NCI-H2196 (cell line): ENCODE measurements at regions not wholly inside any gene's neighbourhood (a gene's known extent, or its start where the extent isn't known, plus 50 kb on each side); places are given as distances from the start of the nearest gene placed in this dataset.
"Not testable (repeated sequence)": the region's sequence is repeated elsewhere in the genome, so short reads cannot be mapped to it uniquely, and the experiment has no call there.

ENCODE experiments used
- DNase-seq: peaks from one replicate; lab custom pipeline; 2025; ENCODE audit not compliant: unreplicated experiment; lab: John Stamatoyannopoulos, UW

DNA sequence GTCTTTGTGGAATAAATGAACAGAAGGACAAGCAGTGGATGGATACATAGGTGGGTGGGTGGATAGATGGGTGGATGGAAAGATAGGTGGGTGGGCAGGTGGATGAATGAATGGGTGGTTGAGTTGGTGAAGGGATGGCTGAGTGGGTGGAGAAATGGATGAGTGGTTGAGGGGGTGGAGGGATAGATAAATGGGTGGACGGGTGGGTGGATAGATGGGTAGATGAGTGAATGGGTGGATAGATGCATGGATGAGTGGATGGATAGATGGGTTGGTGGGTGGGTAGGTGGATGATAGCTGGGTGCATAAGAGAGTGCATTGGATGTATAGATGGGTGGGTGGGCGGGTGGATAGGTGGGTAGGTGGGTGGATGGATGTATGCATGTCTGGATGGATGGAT is 63.5 kb downstream of the UNC93B1 start:
- DNase-seq = not testable (repeated sequence)

DNA sequence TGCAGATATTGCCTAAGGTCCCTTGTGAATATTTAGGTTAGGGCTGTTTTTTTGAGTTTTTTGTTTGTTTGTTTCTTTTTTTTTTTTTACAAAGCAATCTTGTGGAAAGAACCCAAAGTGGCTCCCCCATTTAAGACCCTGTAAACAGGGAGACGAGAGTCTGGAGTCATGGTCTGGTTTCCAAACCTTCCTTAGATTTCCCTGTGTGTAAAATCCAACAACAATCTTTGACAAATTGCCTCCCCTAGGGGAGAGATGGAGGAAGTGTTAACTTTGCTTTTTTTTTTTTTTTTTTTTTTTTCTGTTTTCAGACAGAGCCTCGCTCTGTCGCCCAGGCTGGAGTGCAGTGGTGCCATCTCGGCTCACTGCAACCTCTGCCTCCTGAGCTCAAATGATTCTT is 64.9 kb downstream of the UNC93B1 start:
- not testable (repeated sequence) for DNase-seq

DNA sequence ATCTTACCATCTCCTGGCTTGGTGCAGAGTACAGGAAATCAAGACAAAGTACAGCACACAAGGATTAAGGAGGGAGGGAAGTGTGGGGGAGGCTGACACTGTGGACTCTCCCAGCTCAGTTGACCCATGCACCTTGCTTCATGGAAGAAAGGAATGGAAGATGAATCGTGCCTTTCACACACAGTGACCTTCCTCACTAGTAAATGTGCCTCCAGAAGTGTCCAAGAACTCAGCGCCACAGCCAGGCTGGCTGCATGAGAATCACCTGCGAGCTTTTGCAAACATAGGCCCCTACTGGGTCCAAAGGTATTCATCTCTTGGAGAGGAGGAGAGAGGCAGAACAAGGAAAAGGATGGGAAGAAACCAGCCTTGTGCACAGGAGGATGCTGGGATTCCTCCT is 65.5 kb downstream of the UNC93B1 start:
- not testable (repeated sequence) for DNase-seq

DNA sequence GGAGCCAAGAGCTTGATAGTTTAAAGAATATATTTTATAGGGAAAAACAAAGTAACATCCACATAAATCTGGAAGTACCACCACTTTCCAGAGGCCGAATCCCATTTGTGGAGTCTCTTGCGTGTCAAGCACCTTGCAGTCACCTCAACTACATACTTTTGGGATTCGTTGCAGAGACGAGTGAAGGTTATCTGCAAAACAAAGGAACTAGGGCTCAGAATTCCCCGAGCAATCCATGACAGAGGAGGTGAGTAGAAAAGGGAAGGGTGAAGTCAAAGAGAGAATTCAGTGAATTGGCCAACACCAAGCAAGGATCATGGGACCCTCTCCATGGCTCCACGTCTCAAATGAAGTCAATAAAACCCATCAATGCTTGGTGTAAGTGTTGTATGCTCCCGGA is 80.3 kb downstream of the UNC93B1 start:
- DNase-seq = not testable (repeated sequence)

DNA sequence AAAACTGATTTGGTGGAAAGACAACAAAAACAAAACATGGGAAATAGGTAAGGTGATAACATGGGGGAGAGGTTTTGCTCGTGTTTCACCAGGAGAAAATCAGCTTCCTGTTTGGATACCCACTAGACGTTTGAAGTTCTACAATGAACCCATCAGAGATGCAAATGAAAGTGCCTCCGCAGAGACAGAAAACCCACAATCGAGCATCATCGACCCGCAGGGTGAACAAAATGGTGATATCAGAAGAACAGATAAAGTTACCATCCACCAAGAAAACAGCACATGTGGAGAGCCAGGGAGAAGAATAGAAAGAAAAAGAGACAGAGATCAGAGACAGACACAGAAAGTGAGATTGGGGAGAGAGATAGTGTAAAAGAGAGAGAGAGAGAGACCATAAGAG is 83.4 kb downstream of the UNC93B1 start:
- not testable (repeated sequence) for DNase-seq

DNA sequence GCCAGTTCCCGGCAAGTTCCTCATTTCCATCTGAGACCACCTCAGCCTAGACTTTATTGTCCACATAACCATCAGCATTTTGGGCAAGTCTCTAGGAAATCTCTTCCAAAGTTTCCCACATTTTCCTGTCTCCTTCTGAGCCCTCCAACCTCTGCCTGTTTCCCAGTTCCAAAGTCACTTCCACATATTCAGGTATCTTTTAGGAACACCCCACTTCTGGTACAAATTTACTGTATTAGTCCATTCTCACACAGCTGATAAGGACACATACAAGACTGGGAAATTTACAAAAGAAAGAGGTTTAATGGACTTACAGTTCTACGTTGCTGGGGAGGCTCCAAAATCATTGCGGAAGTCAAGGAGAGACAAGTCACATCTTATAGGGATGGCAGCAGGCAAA is 91.7 kb downstream of the UNC93B1 start:
- not testable (repeated sequence) for DNase-seq

DNA sequence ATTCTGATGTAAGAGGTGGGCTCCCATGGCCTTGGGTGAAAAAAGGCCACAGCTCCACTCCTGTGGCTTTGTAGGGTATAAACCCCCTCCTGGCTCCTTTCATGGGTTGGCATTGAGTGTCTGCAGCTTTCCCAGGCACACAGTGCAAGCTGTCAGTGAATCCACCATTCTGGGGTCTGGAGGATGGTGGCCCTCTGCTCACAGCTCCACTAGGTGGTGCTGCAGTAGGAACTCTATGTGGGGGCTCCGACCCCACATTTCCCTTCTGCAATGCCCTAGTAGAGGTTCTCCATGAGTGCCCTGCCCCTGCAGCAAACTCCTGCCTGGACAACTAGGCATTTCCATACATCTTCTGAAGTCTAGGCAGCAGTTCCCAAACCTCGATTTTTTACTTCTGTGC is 92.7 kb downstream of the UNC93B1 start:
- not testable (repeated sequence) for DNase-seq

DNA sequence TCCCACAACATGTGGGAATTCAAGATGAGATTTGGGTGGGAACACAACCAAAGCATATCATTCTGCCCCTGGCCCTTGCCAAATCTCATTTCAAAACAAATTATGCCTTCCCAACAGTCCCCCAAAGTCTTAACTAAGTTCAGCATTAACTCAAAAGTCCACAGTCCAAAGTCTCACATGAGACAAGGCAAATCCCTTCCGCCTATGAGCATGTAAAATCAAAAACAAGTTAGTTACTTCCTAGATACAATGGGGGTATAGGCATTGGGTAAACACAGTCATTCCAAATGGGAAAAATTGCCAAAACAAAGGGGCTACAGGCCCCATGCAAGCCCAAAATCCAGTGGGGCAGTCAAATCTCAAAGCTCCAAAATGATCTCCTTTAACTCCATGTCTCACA is 93.1 kb downstream of the UNC93B1 start:
- DNase-seq = not testable (repeated sequence)

DNA sequence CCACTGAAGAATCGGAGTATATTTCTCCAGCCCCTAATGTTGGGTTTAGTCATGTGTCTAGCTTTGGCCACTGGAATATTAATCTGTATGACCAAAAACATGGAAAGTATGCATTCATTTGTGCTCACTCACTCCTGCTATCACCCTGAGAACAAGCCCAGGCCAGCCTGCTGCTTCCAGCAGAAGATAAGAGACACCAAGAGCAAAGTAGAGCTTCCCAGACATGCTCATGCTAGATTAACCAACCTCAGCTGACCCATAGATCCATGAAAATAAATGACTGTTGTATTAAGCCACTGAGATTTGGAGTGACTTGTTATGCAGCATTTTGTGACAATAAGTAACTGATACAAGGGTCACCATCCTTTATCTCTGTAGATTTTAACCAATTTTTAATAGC is 96.9 kb downstream of the UNC93B1 start:
- DNase-seq = not testable (repeated sequence)

DNA sequence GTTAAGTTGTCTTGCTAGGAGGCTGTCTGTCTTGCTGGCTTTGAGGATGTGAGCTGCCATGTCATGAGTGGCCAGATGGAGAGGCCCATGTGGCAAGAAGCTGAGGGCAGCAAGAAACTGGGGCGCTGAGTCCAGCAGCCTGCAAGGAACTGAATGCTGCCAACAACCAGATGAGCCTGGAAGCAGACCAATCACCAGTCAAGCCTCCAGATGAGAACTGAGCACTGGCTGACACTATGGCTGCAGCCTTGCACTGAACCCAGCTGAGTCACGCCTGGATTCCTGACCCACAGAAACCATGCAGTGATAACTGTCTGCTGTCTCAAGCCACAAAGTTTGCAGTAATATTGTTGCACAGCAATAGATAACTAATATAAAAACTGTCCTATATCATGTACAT is 104.4 kb downstream of the UNC93B1 start:
- DNase-seq = not testable (repeated sequence)

DNA sequence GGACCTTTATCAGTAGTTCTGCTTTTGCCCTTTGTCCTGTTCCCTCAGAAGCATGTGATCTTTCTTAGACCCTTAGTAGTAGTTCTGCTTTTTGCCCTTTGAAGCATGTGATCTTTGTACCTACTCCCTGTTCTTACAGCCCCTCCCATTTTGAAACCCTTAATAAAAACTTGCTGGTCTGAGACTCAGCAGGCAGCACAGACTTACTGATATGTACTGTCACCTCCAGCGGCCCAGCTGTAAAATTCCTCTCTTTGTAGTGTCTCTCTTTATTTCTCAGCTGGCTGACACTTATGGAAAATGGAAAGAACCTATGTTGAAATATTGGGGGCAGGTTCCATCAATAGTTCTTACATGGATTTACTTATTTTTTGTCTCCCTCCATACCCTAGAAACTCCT is 110.4 kb downstream of the UNC93B1 start:
- DNase-seq = not testable (repeated sequence)

DNA sequence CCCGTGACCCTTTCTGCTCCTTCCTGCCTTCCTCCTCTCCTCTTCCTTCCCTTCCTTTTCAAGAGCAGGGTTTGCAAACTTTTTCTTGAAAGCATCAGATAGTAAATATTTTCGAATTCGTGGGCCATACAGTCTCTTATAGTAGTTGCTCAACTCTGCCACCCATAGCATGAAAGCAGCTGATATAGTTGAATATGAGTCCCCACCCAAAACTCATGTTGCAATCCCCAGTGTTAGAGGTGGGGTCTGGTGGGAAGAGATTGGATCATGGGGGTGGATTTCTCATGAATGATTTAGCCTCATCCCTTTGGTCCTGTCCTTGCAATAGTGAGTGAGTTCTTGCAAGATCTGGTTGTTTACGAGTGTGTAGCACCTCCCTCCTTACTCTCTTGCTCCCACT is 114.3 kb downstream of the UNC93B1 start:
- DNase-seq = not testable (repeated sequence)

DNA sequence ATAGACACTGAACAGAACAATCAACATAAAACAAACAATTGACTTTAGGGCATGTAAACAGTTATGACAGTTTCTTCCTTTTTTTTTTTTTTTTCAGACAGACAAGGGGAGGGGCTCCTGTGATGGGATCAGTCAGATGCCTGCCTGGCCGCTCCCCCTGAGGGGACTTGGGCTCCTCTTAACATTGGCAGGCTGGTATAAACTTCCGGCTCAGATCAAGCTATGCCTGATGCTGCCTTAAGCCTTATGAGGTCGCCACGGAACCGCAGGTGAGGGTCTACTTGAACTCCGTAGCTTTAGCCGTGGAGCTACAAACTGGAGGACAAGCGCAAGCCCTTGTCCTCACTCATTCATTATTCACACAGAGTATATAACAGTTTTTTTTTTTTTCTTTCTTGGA is 115.8 kb downstream of the UNC93B1 start:
- DNase-seq = not testable (repeated sequence)

DNA sequence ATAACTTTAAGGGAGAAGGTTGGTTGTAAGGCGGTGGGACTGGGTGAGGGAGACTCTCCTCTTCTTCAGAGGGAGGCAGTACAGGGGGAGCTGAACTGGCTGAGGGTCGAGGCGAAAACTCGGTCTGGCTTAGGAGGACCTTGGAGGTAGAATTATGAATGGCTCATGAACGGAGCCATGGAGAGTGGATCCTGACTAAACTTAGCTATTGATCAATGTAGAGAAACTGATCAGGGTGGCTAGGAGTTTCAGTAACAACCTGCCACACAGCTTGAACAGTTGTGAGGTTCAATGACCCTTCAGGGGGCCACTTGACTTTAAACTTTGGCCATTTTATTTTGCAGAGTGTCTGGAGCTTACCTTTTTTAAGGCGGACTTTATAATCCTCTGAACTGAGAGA is 117.2 kb downstream of the UNC93B1 start:
- DNase-seq = not testable (repeated sequence)

DNA sequence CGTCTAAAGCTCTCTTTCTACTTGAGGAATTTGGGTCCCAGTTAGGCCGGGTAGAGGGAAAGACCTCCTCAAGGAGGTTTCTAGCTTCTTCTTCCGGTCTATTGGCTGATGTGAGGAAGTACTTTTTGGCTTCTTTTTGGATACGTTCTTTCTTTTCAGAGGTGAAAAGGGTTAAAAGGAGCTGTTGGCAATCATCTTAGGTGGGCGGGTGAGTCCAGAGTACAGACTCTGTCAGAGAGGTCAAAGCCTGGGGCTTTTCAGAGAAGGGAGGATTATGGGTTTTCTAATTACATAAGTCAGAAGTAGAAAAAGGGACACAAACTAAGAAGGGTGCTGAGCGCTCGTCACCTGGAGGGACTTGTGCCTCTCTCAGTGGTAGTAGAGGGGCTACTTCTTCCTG is 117.7 kb downstream of the UNC93B1 start:
- DNase-seq = not testable (repeated sequence)

DNA sequence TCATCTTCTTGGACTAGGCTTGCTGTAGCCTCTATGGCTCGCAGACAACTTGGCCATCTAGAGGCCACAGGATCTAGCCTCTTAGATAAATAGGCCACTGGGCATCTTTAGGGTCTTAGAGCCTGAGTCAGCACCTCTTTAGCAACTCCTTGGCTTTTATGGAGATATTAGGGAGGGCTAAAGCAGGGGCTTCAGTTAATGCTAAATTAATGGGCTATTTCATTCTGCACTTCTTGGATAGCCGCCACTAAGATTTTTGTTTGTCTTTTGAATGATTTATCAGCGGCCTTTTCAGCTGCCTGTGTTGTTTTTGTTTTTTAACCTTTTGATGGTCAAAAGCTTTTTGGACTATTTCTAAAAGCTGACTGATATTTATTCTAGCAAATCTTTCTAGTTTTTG is 118.3 kb downstream of the UNC93B1 start:
- not testable (repeated sequence) for DNase-seq

DNA sequence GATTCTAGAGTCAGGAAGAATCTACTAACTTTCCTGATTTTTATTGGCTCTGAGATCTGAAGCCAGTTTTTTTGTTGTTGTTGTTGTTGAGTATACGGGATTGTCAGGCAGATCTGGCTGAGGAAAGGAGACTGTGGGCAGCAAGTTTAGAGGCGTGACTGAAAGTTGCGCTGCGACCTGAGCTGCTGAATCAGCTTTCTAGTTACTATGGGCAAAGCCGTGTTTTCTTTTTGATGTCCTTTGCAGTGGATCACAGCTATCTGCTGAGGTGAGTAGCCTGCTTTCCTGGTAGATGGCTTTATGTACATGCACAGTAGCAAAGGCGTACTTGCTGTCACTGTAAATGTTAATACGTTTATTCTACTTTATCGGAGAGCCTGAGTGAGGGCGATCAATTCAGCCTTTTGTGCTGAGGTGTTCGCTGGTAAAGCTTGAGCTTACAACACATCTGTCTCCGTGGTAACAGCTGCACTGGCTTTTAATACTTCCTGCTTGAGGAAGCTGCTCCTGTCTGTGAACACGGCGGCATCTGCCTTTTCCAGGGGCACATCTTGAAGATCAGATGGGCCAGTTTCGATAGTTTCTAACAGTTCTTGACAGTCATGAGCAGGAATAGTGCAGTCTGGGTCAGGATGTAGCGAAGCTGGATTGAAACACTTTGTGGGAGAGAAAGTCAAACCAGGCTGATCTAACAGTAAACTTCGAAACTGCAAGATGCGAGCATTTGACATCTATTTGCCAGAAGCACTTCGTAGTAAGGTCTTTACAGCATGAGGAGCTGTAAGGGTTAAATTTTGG is 118.9 kb downstream of the UNC93B1 start:
- DNase-seq = not testable (repeated sequence)

DNA sequence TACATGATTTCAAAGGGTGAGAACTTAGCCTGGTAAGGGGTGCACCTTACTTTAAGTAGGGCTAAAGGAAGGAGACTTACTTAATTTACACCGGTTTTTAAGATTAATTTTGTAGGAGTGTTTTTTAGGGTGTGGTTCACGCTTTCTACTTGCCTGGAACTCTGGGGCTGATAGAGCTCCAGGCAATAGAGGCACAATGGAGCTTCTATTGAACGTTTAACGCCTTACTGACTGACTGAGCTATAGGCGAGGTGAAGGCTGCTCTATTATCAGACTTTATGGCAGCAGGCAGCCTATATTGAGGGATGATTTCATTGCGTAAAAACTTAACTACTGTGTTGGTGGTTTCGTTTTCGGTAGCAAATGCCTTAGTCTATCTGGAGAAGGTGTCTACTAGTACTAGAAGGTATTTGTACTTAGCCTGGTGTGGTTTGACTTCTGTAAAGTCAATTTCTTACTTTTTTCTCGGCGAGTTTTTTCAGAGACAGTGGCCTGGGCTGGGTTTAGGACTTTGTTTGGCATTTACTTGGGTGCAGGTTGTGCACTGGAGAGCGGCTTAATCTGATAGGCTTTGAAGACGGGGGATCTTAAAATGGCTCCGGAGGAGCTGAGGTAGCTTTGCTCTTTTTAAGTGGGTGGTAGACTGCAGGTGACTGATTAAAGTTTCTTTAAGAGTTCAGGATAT is 119.7 kb downstream of the UNC93B1 start:
- DNase-seq = not testable (repeated sequence)

DNA sequence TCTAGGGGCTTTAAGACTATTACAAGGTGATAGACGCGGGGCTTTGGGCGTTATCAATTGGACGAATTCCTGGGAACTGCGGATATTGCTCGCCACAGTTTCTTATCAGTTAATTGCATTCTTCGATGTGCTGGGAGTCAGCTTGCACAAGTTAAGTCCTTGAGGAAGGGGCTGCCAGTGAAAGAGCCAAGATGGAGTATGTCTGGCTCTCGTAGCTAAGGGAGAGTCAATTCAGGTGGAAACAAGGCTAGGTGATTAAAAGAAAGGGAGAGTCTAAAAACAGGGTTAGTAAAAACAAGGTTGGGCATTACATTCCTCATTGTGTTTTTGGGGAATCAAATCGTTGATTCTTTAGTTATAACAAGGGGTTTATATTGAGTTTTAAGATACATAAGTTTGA is 121.6 kb downstream of the UNC93B1 start:
- DNase-seq = not testable (repeated sequence)

DNA sequence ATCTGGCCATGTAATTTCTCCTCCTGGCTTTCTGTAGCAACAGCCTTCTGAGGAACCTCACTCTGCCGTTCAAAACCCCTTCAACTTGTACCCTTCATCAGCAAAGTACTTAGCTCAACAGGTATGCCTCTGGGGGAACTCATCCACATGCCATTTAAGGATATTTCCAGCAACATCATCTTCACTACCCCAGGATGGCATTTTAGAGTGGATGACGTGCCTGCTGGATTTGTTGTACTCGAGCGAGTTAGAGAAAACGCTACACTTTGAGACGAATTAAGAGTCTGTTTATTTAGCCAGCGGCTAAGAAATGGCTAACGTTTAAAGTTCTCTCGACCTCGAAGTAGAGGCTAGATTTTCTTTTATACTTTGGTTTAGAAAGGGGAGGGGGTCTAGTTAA is 122.1 kb downstream of the UNC93B1 start:
- DNase-seq = not testable (repeated sequence)

DNA sequence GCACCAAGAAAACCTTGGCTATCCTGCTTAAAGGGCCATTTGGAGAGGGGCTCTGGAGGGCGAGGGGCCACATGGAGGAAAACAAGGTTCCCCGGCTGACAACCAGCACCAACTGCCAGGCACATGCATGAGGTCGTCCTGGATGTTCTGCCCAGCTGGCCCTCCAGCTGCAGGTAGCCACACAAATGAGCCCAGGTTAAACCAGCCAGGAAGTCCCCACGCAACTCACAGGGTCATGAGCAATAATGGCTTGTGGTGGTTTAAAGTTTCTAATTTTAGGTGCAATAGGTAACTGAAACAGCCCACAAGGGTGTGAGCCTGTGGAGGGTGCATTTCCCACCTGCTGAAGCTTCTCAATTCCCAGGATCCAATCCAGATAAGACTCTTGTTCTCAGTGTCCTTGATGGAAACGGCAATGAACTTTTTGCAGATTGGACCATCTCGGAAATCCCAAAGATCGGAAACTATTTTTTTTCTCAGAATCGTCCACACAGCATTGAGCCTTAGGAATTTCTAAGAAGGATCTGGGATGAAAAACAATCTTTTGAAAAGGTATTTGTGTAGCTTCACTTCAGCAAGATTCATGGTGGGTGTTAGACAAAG is 123.2 kb downstream of the UNC93B1 start:
- DNase-seq = not testable (repeated sequence)

DNA sequence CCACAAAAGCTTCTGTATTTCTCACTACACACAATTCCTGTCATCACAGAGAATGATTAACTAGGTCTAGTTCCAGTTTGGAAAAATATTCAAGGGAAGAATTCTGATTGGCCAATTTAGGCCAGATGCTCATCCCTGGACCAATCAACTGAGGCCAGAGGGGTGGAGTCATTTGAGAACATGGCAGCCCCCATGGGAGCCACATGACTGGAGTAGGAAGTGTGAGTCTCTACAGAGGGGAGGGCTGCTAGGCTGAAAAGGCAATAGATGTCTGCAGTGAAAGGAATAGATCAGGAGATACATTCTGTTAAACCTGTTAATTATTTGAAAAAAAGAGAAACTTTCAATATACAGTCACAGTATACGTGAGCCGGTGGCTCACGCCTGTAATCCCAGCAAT is 125.2 kb downstream of the UNC93B1 start:
- not testable (repeated sequence) for DNase-seq
